ENCODE measurements at regions not wholly inside any gene's neighbourhood (a gene's known extent, or its start where the extent isn't known, plus 50 kb on each side); places are given as distances from the start of the nearest gene placed in this dataset.
"Not testable (repeated sequence)": the region's sequence is repeated elsewhere in the genome, so short reads cannot be mapped to it uniquely, and the experiment has no call there.

GRCh38 chr20:24418731-24419130, 50.7 kb upstream of the SYNDIG1 start:
- in situ Hi-C loops (cut with HindIII; ENCODE audit: low pct_ligation_motif_present, low sequenced_read_pairs): no loop called here
- no peak for DNase-seq
- Histone ChIP-seq H3K27me3 (replicated peaks) (no peaks in the 10 kb centered on the region), H3K36me3 (replicated peaks) (no peaks in the 10 kb centered on the region), H3K27ac (no peak overlapping the region), H3K4me3 (ENCODE audit: low read depth, low read length) (no peak overlapping the region)
- no peak for TF ChIP-seq CTCF (IDR thresholded peaks at IDR 0.05; ENCODE audit: low read depth, low read length, missing control alignments)

- Histone ChIP-seq H3K27ac (no peak overlapping the region), H3K36me3 (replicated peaks) (no peaks in the 10 kb centered on the region), H3K4me3 (ENCODE audit: low read depth, low read length) (no peak overlapping the region), H3K27me3 (replicated peaks) (no peaks in the 10 kb centered on the region)
- in situ Hi-C loops (cut with HindIII; ENCODE audit: low pct_ligation_motif_present, low sequenced_read_pairs): no loop called here
- DNase-seq: no peak
- no peak for TF ChIP-seq CTCF (IDR thresholded peaks at IDR 0.05; ENCODE audit: low read depth, low read length, missing control alignments)
These were observed 51.9 kb upstream of the SYNDIG1 start for GRCh38 chr20:24417485-24417884.

GRCh38 chr20:24415444-24415843, 54.0 kb upstream of the SYNDIG1 start:
- in situ Hi-C loops (cut with HindIII; ENCODE audit: low pct_ligation_motif_present, low sequenced_read_pairs); H3K27ac ChIP-seq; H3K36me3 ChIP-seq (replicated peaks); H3K4me3 ChIP-seq (ENCODE audit: low read depth, low read length); DNase-seq; H3K27me3 ChIP-seq (replicated peaks): not testable (repeated sequence)

GRCh38 chr20:24411834-24412216, 57.6 kb upstream of the SYNDIG1 start:
- in situ Hi-C loops (cut with HindIII; ENCODE audit: low pct_ligation_motif_present, low sequenced_read_pairs): no loop called here
- DNase-seq: no peak
- Histone ChIP-seq H3K27ac (no peak overlapping the region), H3K27me3 (replicated peaks) (no peaks in the 10 kb centered on the region), H3K36me3 (replicated peaks) (no peaks in the 10 kb centered on the region), H3K4me3 (ENCODE audit: low read depth, low read length) (no peak overlapping the region)
- no peak for TF ChIP-seq CTCF (IDR thresholded peaks at IDR 0.05; ENCODE audit: low read depth, low read length, missing control alignments)

GRCh38 chr20:24411003-24411833, 58.2 kb upstream of the SYNDIG1 start:
- Histone ChIP-seq H3K27ac (no peak overlapping the region), H3K27me3 (replicated peaks) (no peaks in the 10 kb centered on the region), H3K36me3 (replicated peaks) (no peaks in the 10 kb centered on the region), H3K4me3 (ENCODE audit: low read depth, low read length) (no peak overlapping the region)
- no peak for DNase-seq
- no peak for TF ChIP-seq CTCF (IDR thresholded peaks at IDR 0.05; ENCODE audit: low read depth, low read length, missing control alignments)
- in situ Hi-C loops (cut with HindIII; ENCODE audit: low pct_ligation_motif_present, low sequenced_read_pairs): no loop called here

GRCh38 chr20:24407151-24407550, 62.3 kb upstream of the SYNDIG1 start:
- no peaks in the 10 kb centered on the region for H3K36me3 ChIP-seq (replicated peaks)
- H3K4me3 ChIP-seq (ENCODE audit: low read depth, low read length): no peak overlapping the region
- TF ChIP-seq CTCF (IDR thresholded peaks at IDR 0.05; ENCODE audit: low read depth, low read length, missing control alignments): no peak
- H3K27me3 ChIP-seq (replicated peaks): no peaks in the 10 kb centered on the region
- DNase-seq: no peak
- in situ Hi-C loops (cut with HindIII; ENCODE audit: low pct_ligation_motif_present, low sequenced_read_pairs): no loop called here
- no peak overlapping the region for H3K27ac ChIP-seq

All from brain microvascular endothelial cell (primary cell).